ENCODE measurements at regions not wholly inside any gene's neighbourhood (a gene's known extent, or its start where the extent isn't known, plus 50 kb on each side); places are given as distances from the start of the nearest gene placed in this dataset.

GRCh38 chr5:30195036-30195435, 998.5 kb upstream of the CDH6 start:
- no peak for TF ChIP-seq EZH2phosphoT487 (IDR thresholded peaks at IDR 0.05; ENCODE audit: low read depth)
- TF ChIP-seq, protein P1, sequence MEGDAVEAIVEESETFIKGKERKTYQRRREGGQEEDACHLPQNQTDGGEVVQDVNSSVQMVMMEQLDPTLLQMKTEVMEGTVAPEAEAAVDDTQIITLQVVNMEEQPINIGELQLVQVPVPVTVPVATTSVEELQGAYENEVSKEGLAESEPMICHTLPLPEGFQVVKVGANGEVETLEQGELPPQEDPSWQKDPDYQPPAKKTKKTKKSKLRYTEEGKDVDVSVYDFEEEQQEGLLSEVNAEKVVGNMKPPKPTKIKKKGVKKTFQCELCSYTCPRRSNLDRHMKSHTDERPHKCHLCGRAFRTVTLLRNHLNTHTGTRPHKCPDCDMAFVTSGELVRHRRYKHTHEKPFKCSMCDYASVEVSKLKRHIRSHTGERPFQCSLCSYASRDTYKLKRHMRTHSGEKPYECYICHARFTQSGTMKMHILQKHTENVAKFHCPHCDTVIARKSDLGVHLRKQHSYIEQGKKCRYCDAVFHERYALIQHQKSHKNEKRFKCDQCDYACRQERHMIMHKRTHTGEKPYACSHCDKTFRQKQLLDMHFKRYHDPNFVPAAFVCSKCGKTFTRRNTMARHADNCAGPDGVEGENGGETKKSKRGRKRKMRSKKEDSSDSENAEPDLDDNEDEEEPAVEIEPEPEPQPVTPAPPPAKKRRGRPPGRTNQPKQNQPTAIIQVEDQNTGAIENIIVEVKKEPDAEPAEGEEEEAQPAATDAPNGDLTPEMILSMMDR (IDR thresholded peaks at IDR 0.05; ENCODE audit: low read depth, low read length), result no peak
- Histone ChIP-seq H3K27ac (ENCODE audit: low read length) (no peak overlapping the region), H3K4me1 (ENCODE audit: low read length) (no peaks in the 10 kb centered on the region), H3K4me3 (ENCODE audit: low read length) (no peak overlapping the region), H3K27me3 (ENCODE audit: low read depth, low read length) (no peaks in the 10 kb centered on the region), H4K20me1 (ENCODE audit: insufficient read depth, low read length) (no peaks in the 10 kb centered on the region), H3K9ac (ENCODE audit: low read length) (no peak overlapping the region), H3K79me2 (ENCODE audit: low read length) (no peaks in the 10 kb centered on the region), H3K9me3 (ENCODE audit: insufficient read depth, low read length) (no peaks in the 10 kb centered on the region), H3K36me3 (replicated peaks; ENCODE audit: low read depth, low read length) (no peaks in the 10 kb centered on the region), H2AFZ (ENCODE audit: low read depth, low read length) (no peak overlapping the region), H3K4me2 (ENCODE audit: low read length) (no peak overlapping the region)

DNA sequence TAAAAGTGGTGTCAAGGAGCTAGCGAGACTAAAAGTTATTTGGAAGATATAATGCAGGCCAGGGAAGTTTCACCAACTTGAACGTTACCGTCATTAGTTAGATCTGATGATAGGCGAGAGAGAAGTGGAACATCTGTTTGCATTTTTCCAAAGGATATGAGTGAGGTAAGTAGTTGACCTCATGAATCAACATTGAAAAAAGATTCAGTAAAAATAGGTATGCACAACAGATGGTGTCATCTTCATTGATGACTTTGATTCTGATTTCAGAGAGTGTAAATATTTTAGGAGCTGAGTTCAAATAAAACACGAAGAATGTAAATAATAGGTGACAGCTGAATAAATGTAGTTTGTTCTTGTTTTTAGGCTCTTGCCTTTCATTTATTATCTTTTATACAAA, 998.9 kb upstream of the CDH6 start:
- H3K79me2 ChIP-seq (ENCODE audit: low read length), result no peaks in the 10 kb centered on the region
- no peak overlapping the region for H2AFZ ChIP-seq (ENCODE audit: low read depth, low read length)
- TF ChIP-seq EZH2phosphoT487 (IDR thresholded peaks at IDR 0.05; ENCODE audit: low read depth), result no peak

DNA sequence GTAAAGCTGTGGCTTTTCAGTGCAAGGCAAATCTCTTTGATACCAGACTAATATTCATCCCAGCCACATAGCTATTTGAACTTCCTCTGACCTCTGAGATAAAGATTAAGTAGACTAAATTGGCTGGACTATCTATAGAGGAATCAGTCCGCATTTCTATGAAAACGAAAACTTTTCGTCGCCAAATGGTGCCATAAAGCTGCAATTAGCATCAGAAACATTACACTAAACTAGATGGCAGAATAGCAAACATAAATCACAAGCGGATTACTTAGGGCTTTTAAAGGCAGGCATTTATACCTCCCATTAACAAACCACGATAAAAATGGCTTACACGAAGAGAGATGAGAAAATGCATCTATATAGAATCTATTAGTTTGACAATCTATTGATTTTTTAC, 1009.7 kb upstream of the CDH6 start:
- no peaks in the 10 kb centered on the region for H3K27me3 ChIP-seq (ENCODE audit: low read depth, low read length)
- H4K20me1 ChIP-seq (ENCODE audit: insufficient read depth, low read length), result no peaks in the 10 kb centered on the region
- H3K9ac ChIP-seq (ENCODE audit: low read length), result no peak overlapping the region
- H3K9me3 ChIP-seq (ENCODE audit: insufficient read depth, low read length), result no peaks in the 10 kb centered on the region
- H3K4me2 ChIP-seq (ENCODE audit: low read length), result no peak overlapping the region
- no peak overlapping the region for H3K4me3 ChIP-seq (ENCODE audit: low read length)
- H3K79me2 ChIP-seq (ENCODE audit: low read length), result no peaks in the 10 kb centered on the region
- H3K4me1 ChIP-seq (ENCODE audit: low read length), result 0 out of 2 replicates have a peak, but pooled peaks cover 8% of the 10 kb centered on the region
- no peak overlapping the region for H2AFZ ChIP-seq (ENCODE audit: low read depth, low read length)
- TF ChIP-seq, protein P1 (IDR thresholded peaks at IDR 0.05; ENCODE audit: low read depth, low read length), result no peak
- TF ChIP-seq EZH2phosphoT487 (IDR thresholded peaks at IDR 0.05; ENCODE audit: low read depth), result no peak
- H3K27ac ChIP-seq (ENCODE audit: low read length), result no peak overlapping the region
- H3K36me3 ChIP-seq (replicated peaks; ENCODE audit: low read depth, low read length), result no peaks in the 10 kb centered on the region

More for the DNA sequence above, 998.9 kb upstream of the CDH6 start:
- H3K4me3 ChIP-seq (ENCODE audit: low read length), result no peak overlapping the region
- H3K36me3 ChIP-seq (replicated peaks; ENCODE audit: low read depth, low read length), result no peaks in the 10 kb centered on the region
- H3K4me2 ChIP-seq (ENCODE audit: low read length), result no peak overlapping the region
- H3K4me1 ChIP-seq (ENCODE audit: low read length), result no peaks in the 10 kb centered on the region
- no peak overlapping the region for H3K9ac ChIP-seq (ENCODE audit: low read length)
- no peaks in the 10 kb centered on the region for H4K20me1 ChIP-seq (ENCODE audit: insufficient read depth, low read length)
- no peaks in the 10 kb centered on the region for H3K9me3 ChIP-seq (ENCODE audit: insufficient read depth, low read length)
- no peak overlapping the region for H3K27ac ChIP-seq (ENCODE audit: low read length)
- H3K27me3 ChIP-seq (ENCODE audit: low read depth, low read length), result no peaks in the 10 kb centered on the region

- Histone ChIP-seq H4K20me1 (ENCODE audit: insufficient read depth, low read length) (no peaks in the 10 kb centered on the region), H3K4me2 (ENCODE audit: low read length) (no peak overlapping the region), H3K36me3 (replicated peaks; ENCODE audit: low read depth, low read length) (no peaks in the 10 kb centered on the region), H3K4me1 (ENCODE audit: low read length) (no peaks in the 10 kb centered on the region), H2AFZ (ENCODE audit: low read depth, low read length) (no peak overlapping the region), H3K4me3 (ENCODE audit: low read length) (no peak overlapping the region), H3K79me2 (ENCODE audit: low read length) (no peaks in the 10 kb centered on the region), H3K9ac (ENCODE audit: low read length) (no peak overlapping the region), H3K9me3 (ENCODE audit: insufficient read depth, low read length) (no peaks in the 10 kb centered on the region), H3K27me3 (ENCODE audit: low read depth, low read length) (no peaks in the 10 kb centered on the region), H3K27ac (ENCODE audit: low read length) (no peak overlapping the region)
- TF ChIP-seq, protein P1 (IDR thresholded peaks at IDR 0.05; ENCODE audit: low read depth, low read length), result no peak
- no peak for TF ChIP-seq EZH2phosphoT487 (IDR thresholded peaks at IDR 0.05; ENCODE audit: low read depth)
Measured at GRCh38 chr5:30156156-30156555, 1037.3 kb upstream of the CDH6 start.

- Histone ChIP-seq H3K79me2 (ENCODE audit: low read length) (no peaks in the 10 kb centered on the region), H3K4me3 (ENCODE audit: low read length) (no peak overlapping the region), H3K27me3 (ENCODE audit: low read depth, low read length) (no peaks in the 10 kb centered on the region), H2AFZ (ENCODE audit: low read depth, low read length) (no peak overlapping the region), H3K9me3 (ENCODE audit: insufficient read depth, low read length) (no peaks in the 10 kb centered on the region), H4K20me1 (ENCODE audit: insufficient read depth, low read length) (no peaks in the 10 kb centered on the region), H3K27ac (ENCODE audit: low read length) (no peak overlapping the region), H3K36me3 (replicated peaks; ENCODE audit: low read depth, low read length) (no peaks in the 10 kb centered on the region), H3K4me2 (ENCODE audit: low read length) (no peak overlapping the region), H3K4me1 (ENCODE audit: low read length) (no peaks in the 10 kb centered on the region), H3K9ac (ENCODE audit: low read length) (no peak overlapping the region)
- TF ChIP-seq, protein P1 (IDR thresholded peaks at IDR 0.05; ENCODE audit: low read depth, low read length), result no peak
- no peak for TF ChIP-seq EZH2phosphoT487 (IDR thresholded peaks at IDR 0.05; ENCODE audit: low read depth)
Measured at GRCh38 chr5:30152431-30152830, 1041.1 kb upstream of the CDH6 start.

Data from OCI-LY3 (cell line).